ENCODE measurements at regions not wholly inside any gene's neighbourhood (a gene's known extent, or its start where the extent isn't known, plus 50 kb on each side); places are given as distances from the start of the nearest gene placed in this dataset.
"Not testable (repeated sequence)": the region's sequence is repeated elsewhere in the genome, so short reads cannot be mapped to it uniquely, and the experiment has no call there.

DNA sequence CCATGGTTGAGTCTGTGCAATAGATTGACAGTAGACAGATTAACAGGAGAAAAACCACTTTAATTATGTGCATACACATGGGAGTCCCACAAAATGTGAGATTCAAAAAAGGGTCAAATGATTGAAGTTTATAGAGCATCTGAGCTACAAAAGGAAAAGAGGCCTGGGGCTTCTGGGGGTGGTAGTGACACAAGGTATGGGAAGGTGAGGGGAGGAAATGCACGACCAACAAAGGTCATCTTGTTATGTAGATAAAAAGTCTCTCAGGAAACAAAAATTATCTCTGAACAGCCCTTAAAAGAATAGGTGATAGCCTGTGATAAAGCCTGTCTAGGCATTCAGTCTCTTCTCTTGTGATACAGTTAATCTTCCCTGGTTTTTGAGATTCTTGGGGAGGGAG lies 141.7 kb downstream of the SEC23IP start:
- no peaks in the 10 kb centered on the region for H3K27me3 ChIP-seq
- no peak for DNase-seq (ENCODE audit: low spot score in 2 of 2)
- 63 to 72% methylated on average over 1 of the region's 1 CpG for WGBS, 2 donors
- no peaks in the 10 kb centered on the region for H3K36me3 ChIP-seq
- no peak for TF ChIP-seq POLR2A (IDR thresholded peaks at IDR 0.05)
- TF ChIP-seq, protein P1, sequence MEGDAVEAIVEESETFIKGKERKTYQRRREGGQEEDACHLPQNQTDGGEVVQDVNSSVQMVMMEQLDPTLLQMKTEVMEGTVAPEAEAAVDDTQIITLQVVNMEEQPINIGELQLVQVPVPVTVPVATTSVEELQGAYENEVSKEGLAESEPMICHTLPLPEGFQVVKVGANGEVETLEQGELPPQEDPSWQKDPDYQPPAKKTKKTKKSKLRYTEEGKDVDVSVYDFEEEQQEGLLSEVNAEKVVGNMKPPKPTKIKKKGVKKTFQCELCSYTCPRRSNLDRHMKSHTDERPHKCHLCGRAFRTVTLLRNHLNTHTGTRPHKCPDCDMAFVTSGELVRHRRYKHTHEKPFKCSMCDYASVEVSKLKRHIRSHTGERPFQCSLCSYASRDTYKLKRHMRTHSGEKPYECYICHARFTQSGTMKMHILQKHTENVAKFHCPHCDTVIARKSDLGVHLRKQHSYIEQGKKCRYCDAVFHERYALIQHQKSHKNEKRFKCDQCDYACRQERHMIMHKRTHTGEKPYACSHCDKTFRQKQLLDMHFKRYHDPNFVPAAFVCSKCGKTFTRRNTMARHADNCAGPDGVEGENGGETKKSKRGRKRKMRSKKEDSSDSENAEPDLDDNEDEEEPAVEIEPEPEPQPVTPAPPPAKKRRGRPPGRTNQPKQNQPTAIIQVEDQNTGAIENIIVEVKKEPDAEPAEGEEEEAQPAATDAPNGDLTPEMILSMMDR (IDR thresholded peaks at IDR 0.05): no peak
- no peak for TF ChIP-seq EP300 (IDR thresholded peaks at IDR 0.05)
- no peaks in the 10 kb centered on the region for H3K4me1 ChIP-seq
- no peak overlapping the region for H3K27ac ChIP-seq
- H3K4me3 ChIP-seq: no peak overlapping the region
- no peaks in the 10 kb centered on the region for H3K9me3 ChIP-seq

GRCh38 chr10:120039046-120039445 lies 146.5 kb downstream of the SEC23IP start:
- no peaks in the 10 kb centered on the region for H3K27me3 ChIP-seq
- H3K4me3 ChIP-seq: no peak overlapping the region
- H3K9me3 ChIP-seq: no peaks in the 10 kb centered on the region
- no peak for DNase-seq (ENCODE audit: low spot score in 2 of 2)
- TF ChIP-seq, protein P1 (IDR thresholded peaks at IDR 0.05): no peak
- TF ChIP-seq EP300 (IDR thresholded peaks at IDR 0.05) (no peak), POLR2A (IDR thresholded peaks at IDR 0.05) (no peak)
- no peak overlapping the region for H3K27ac ChIP-seq
- H3K36me3 ChIP-seq: no peaks in the 10 kb centered on the region
- no peaks in the 10 kb centered on the region for H3K4me1 ChIP-seq

DNA sequence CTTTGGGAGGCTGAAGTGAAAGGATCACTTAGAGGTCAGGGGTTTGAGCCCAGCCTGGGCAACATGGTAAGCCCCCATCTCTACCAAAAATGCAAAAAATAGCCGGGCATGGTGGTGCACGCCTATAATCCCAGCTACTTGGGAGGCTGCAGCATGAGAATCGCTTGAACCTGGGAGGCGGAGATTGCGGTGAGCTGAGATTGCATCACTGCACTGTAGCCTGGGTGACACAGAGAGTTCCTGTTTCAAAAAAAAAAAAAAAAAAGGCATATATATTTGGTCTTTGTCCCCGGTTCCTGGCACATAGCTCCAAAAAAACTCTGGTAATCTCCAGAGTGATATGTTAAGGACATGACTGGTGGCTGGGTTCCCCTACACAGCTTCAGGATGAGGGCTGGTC lies 147.3 kb downstream of the SEC23IP start:
- H3K27ac ChIP-seq: no peak overlapping the region
- no peak overlapping the region for H3K4me3 ChIP-seq
- WGBS, 2 donors: 71 to 89% methylated on average over 6 of the region's 6 CpGs
- no peaks in the 10 kb centered on the region for H3K36me3 ChIP-seq
- TF ChIP-seq, protein P1 (IDR thresholded peaks at IDR 0.05): no peak
- TF ChIP-seq EP300 (IDR thresholded peaks at IDR 0.05) (no peak), POLR2A (IDR thresholded peaks at IDR 0.05) (no peak)
- H3K9me3 ChIP-seq: no peaks in the 10 kb centered on the region
- no peak for DNase-seq (ENCODE audit: low spot score in 2 of 2)
- no peaks in the 10 kb centered on the region for H3K4me1 ChIP-seq
- no peaks in the 10 kb centered on the region for H3K27me3 ChIP-seq

GRCh38 chr10:120041807-120042559 lies 149.5 kb downstream of the SEC23IP start:
- H3K36me3 ChIP-seq: no peaks in the 10 kb centered on the region
- no peak overlapping the region for H3K4me3 ChIP-seq
- no peaks in the 10 kb centered on the region for H3K4me1 ChIP-seq
- 70% methylated on average over 10 to 11 of the region's 12 CpGs for WGBS, 2 donors
- H3K9me3 ChIP-seq: no peaks in the 10 kb centered on the region
- no peak for DNase-seq (ENCODE audit: low spot score in 2 of 2)
- H3K27ac ChIP-seq: no peak overlapping the region
- no peaks in the 10 kb centered on the region for H3K27me3 ChIP-seq
- TF ChIP-seq EP300 (IDR thresholded peaks at IDR 0.05) (no peak), POLR2A (IDR thresholded peaks at IDR 0.05) (no peak)
- TF ChIP-seq, protein P1 (IDR thresholded peaks at IDR 0.05): no peak

- TF ChIP-seq, protein P1 (IDR thresholded peaks at IDR 0.05): no peak
- TF ChIP-seq EP300 (IDR thresholded peaks at IDR 0.05) (no peak), POLR2A (IDR thresholded peaks at IDR 0.05) (no peak)
- H3K27ac ChIP-seq: no peak overlapping the region
Measured at GRCh38 chr10:120042705-120043104, 150.2 kb downstream of the SEC23IP start.

GRCh38 chr10:120047373-120047772 lies 154.8 kb downstream of the SEC23IP start:
- not testable (repeated sequence) for H3K4me1 ChIP-seq; DNase-seq (ENCODE audit: low spot score in 2 of 2); H3K36me3 ChIP-seq; H3K27ac ChIP-seq; H3K9me3 ChIP-seq; H3K27me3 ChIP-seq; H3K4me3 ChIP-seq
- 82 to 95% methylated on average over 7 of the region's 7 CpGs for WGBS, 2 donors

More at GRCh38 chr10:120042705-120043104, 150.2 kb downstream of the SEC23IP start:
- Histone ChIP-seq H3K4me1 (no peaks in the 10 kb centered on the region), H3K27me3 (no peaks in the 10 kb centered on the region), H3K9me3 (no peaks in the 10 kb centered on the region), H3K4me3 (no peak overlapping the region), H3K36me3 (no peaks in the 10 kb centered on the region)
- no peak for DNase-seq (ENCODE audit: low spot score in 2 of 2)

Data from tibial nerve (tissue), 4 donors.